ENCODE measurements at regions not wholly inside any gene's neighbourhood (a gene's known extent, or its start where the extent isn't known, plus 50 kb on each side); places are given as distances from the start of the nearest gene placed in this dataset.

- peak; percentile 61 for DNase-seq (ENCODE audit: low spot score)
- FAIRE-seq: no peak
These were observed 59.1 kb upstream of the BOD1L2 start for GRCh38 chr18:57087644-57088376.

GRCh38 chr18:57088883-57089282 is 58.0 kb upstream of the BOD1L2 start:
- FAIRE-seq (no peak), DNase-seq (ENCODE audit: low spot score) (no peak)

- DNase-seq (ENCODE audit: low spot score) (no peak), FAIRE-seq (no peak)
These were observed 57.2 kb upstream of the BOD1L2 start for GRCh38 chr18:57089702-57090101.

GRCh38 chr18:57091231-57091630 is 55.7 kb upstream of the BOD1L2 start:
- no peak for FAIRE-seq
- DNase-seq (ENCODE audit: low spot score): no peak

GRCh38 chr18:57094175-57094574 is 52.7 kb upstream of the BOD1L2 start:
- DNase-seq (ENCODE audit: low spot score) (no peak), FAIRE-seq (no peak)

GRCh38 chr18:57095884-57096283 is 51.0 kb upstream of the BOD1L2 start:
- DNase-seq (ENCODE audit: low spot score) (no peak), FAIRE-seq (no peak)

All from urothelium cell line (cell line).